Progenitor cell of endocrine pancreas (in vitro differentiated cells): ENCODE measurements at regions not wholly inside any gene's neighbourhood (a gene's known extent, or its start where the extent isn't known, plus 50 kb on each side); places are given as distances from the start of the nearest gene placed in this dataset.

Experiments
- DNase-seq: peaks from one replicate; pipeline ENCODE4 v3.0.0; 2021; ENCODE audit warnings: low spot score; ENCODE audit not compliant: unreplicated experiment
- H3K27ac Mint-ChIP-seq: 2 replicates; pipeline ENCODE4 v1.8.0; 2021; ENCODE audit warnings: mild to moderate bottlenecking, moderate library complexity, mixed read lengths
- H3K27me3 Mint-ChIP-seq: 2 replicates; pipeline ENCODE4 v1.8.0; 2021; ENCODE audit warnings: mixed read lengths
- H3K36me3 Mint-ChIP-seq: 2 replicates; pipeline ENCODE4 v1.8.0; 2022; ENCODE audit warnings: mixed read lengths; ENCODE audit not compliant: insufficient read depth
- H3K4me1 Mint-ChIP-seq: 2 replicates; pipeline ENCODE4 v1.8.0; 2021; ENCODE audit warnings: low read depth, mixed read lengths
- H3K4me3 Mint-ChIP-seq: 2 replicates; pipeline ENCODE4 v1.8.0; 2021; ENCODE audit warnings: low read depth, mild to moderate bottlenecking, moderate library complexity, mixed read lengths
- H3K9me3 Mint-ChIP-seq: 2 replicates; pipeline ENCODE4 v1.8.0; 2021; ENCODE audit warnings: low read depth, mixed read lengths
- CTCF ChIP-seq: fragments of 200-600 bp; sonication (generic); IDR thresholded peaks from one replicate; pipeline ENCODE4 v1.5.0; 2021; ENCODE audit warnings: antibody characterized with exemption, mild to moderate bottlenecking; ENCODE audit not compliant: unreplicated experiment

GRCh38 chr5:103953601-103954382 is 391.2 kb upstream of the NUDT12 start:
- DNase-seq = no peak
- Mint-ChIP-seq H3K27me3 (no peaks in the 10 kb centered on the region), H3K27ac (no peak overlapping the region), H3K9me3 (peaks cover 4% of the 10 kb centered on the region), H3K4me1 (no peaks in the 10 kb centered on the region), H3K36me3 (no peaks in the 10 kb centered on the region), H3K4me3 (no peak overlapping the region)
- TF ChIP-seq CTCF = no peak

- peaks cover 4% of the 10 kb centered on the region for H3K9me3 Mint-ChIP-seq
- no peak for TF ChIP-seq CTCF
- H3K4me1 Mint-ChIP-seq = no peaks in the 10 kb centered on the region
- H3K27me3 Mint-ChIP-seq = no peaks in the 10 kb centered on the region
- no peak overlapping the region for H3K27ac Mint-ChIP-seq
- H3K36me3 Mint-ChIP-seq = no peaks in the 10 kb centered on the region
- H3K4me3 Mint-ChIP-seq = no peak overlapping the region
- no peak for DNase-seq
Measured at GRCh38 chr5:103951776-103952175, 389.2 kb upstream of the NUDT12 start.

- Mint-ChIP-seq H3K27ac (no peak overlapping the region), H3K9me3 (no peaks in the 10 kb centered on the region), H3K4me1 (peaks cover 14% of the 10 kb centered on the region), H3K4me3 (no peak overlapping the region), H3K36me3 (no peaks in the 10 kb centered on the region), H3K27me3 (no peaks in the 10 kb centered on the region)
- DNase-seq = no peak
- TF ChIP-seq CTCF = no peak
Measured at GRCh38 chr5:103943230-103943629, 380.6 kb upstream of the NUDT12 start.

- no peak overlapping the region for H3K27ac Mint-ChIP-seq
- peaks cover 14% of the 10 kb centered on the region for H3K4me1 Mint-ChIP-seq
- no peak for DNase-seq
- no peaks in the 10 kb centered on the region for H3K36me3 Mint-ChIP-seq
- no peaks in the 10 kb centered on the region for H3K27me3 Mint-ChIP-seq
- H3K9me3 Mint-ChIP-seq = no peaks in the 10 kb centered on the region
- no peak overlapping the region for H3K4me3 Mint-ChIP-seq
- no peak for TF ChIP-seq CTCF
Measured at GRCh38 chr5:103942587-103943186, 380.1 kb upstream of the NUDT12 start.

- no peaks in the 10 kb centered on the region for H3K36me3 Mint-ChIP-seq
- no peak for DNase-seq
- no peak for TF ChIP-seq CTCF
- H3K27me3 Mint-ChIP-seq = no peaks in the 10 kb centered on the region
- H3K9me3 Mint-ChIP-seq = no peaks in the 10 kb centered on the region
- peaks cover 14% of the 10 kb centered on the region for H3K4me1 Mint-ChIP-seq
- no peak overlapping the region for H3K4me3 Mint-ChIP-seq
- H3K27ac Mint-ChIP-seq = no peak overlapping the region
Measured at GRCh38 chr5:103941596-103941995, 379.0 kb upstream of the NUDT12 start.
